ENCODE measurements at regions not wholly inside any gene's neighbourhood (a gene's known extent, or its start where the extent isn't known, plus 50 kb on each side); places are given as distances from the start of the nearest gene placed in this dataset.
"Not testable (repeated sequence)": the region's sequence is repeated elsewhere in the genome, so short reads cannot be mapped to it uniquely, and the experiment has no call there.

DNA sequence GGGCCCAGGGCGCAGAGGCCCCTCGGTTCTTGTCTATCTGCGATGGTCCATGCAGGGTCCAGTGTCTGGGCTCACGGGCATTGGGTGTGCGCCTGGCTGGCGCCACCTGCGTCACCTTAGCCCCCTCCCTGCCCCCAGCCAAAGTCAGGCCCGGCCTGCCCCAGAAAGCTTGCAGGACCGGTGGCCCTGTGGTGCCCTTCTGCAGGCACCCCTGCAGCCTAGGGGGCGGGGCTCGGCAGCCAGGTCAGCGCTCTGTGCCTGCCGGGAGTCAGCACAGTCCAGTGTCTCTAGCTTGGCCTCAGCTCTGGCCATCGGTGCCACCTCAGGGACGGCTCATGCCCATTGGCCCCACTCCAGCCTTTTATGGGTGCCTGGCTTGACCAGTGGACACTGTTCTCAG, 99.7 kb downstream of the TMEM121 start:
- DNase-seq (ENCODE audit: low read depth, low spot score); H3K27ac ChIP-seq: not testable (repeated sequence)

DNA sequence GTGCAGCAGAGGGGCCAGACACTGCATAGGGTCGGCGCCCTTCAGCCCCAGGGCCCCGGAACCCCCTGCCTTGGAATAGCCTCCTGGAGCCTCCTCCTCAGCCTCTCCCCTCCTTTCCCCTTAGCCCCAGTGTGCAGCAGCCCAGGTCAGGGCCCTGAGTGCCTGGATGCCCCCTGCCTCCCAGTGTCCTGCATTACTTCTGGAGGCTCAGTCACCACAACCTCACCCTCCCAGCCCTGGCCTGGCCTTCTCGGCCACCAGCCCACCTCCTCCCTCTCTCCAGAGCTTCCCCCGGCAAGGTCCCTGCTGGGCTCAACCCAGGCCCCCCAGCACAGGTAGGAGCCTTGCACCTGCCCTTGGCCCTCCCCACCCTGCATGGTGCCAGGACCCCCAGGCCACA, 100.3 kb downstream of the TMEM121 start:
- not testable (repeated sequence) for H3K27ac ChIP-seq; DNase-seq (ENCODE audit: low read depth, low spot score); H3K9ac ChIP-seq (ENCODE audit: insufficient read length); H3K36me3 ChIP-seq (ENCODE audit: insufficient read depth, low read length); H3K4me3 ChIP-seq; H3K9me3 ChIP-seq (ENCODE audit: low read depth, low read length)

More for the DNA sequence above, 99.7 kb downstream of the TMEM121 start:
- H3K9ac ChIP-seq (ENCODE audit: insufficient read length); H3K9me3 ChIP-seq (ENCODE audit: low read depth, low read length); H3K36me3 ChIP-seq (ENCODE audit: insufficient read depth, low read length); H3K4me3 ChIP-seq: not testable (repeated sequence)

DNA sequence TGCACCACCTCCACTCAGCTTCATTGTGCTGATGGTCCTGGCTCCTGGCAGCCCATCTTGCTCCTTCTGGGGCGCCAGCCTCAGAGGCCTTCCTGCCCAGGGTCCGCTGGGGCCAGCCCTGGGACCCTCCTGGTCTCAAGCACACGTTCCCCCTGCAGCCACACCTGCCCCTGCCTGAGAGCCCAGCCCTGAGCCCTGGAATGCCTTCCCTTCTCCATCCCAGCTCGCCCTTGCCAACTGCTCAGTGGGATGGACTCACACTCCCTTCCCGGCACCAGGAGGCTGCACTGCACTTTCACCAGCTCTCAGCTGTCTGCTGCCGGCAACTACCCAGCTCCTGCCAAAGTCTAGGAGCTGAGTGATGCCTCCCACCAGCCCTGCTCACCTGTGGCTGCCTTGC, 100.9 kb downstream of the TMEM121 start:
- H3K9ac ChIP-seq (ENCODE audit: insufficient read length); H3K4me3 ChIP-seq; DNase-seq (ENCODE audit: low read depth, low spot score); H3K36me3 ChIP-seq (ENCODE audit: insufficient read depth, low read length); H3K9me3 ChIP-seq (ENCODE audit: low read depth, low read length); H3K27ac ChIP-seq: not testable (repeated sequence)

DNA sequence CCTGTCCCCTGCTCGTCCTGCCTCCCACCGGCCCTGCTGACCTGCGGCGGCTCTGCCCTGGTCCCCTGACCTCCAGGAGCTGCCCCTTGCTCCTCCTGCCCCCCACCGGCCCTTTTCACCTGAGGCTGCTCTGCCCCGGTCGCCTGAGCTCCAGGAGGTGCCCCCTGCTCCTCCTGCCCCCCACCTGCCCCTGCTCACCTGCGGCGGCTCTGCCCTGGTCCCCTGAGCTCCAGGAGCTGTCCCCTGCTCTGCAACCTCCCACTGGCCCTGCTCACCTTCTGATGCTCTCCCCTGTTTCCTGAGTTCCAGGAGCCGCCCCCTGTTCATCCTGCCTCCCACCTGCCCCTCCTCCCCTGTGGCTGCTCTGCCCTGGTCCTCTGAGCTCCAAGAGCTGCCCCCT, 101.3 kb downstream of the TMEM121 start:
- DNase-seq (ENCODE audit: low read depth, low spot score): no peak
- H3K9ac ChIP-seq (ENCODE audit: insufficient read length): no peak overlapping the region
- H3K4me3 ChIP-seq: no peak overlapping the region
- TF ChIP-seq FOXP2 (optimal IDR thresholded peaks at IDR 0.05; ENCODE audit: control extremely low read depth, extremely low read length, insufficient read depth) (no peak), EZH2 (IDR thresholded peaks at IDR 0.05) (no peak), POLR2AphosphoS5 (IDR thresholded peaks at IDR 0.05; ENCODE audit: borderline replicate concordance, low read depth, low read length) (no peak)
- no peak overlapping the region for H3K27ac ChIP-seq
- H3K36me3 ChIP-seq (ENCODE audit: insufficient read depth, low read length): no peaks in the 10 kb centered on the region
- no peaks in the 10 kb centered on the region for H3K9me3 ChIP-seq (ENCODE audit: low read depth, low read length)

DNA sequence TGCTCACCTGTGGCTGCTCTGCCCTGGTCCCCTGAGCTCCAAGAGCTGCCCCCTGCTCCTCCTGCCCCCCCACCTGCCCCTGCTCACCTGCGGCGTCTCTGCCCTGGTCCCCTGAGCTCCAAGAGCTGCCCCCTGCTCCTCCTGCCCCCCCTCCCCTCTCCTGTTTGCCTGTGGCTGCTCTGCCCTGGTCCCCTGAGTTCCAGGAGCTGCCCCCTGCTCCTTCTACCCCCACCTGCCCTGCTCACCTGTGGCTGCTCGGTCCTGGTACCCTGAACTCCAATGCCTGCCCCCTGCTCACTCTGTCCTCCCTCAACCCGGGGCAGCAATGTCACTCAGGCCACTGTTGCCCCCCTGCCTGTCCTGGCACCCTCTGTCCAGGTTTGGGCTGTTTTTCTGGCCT, 101.7 kb downstream of the TMEM121 start:
- not testable (repeated sequence) for H3K9me3 ChIP-seq (ENCODE audit: low read depth, low read length); H3K9ac ChIP-seq (ENCODE audit: insufficient read length); H3K36me3 ChIP-seq (ENCODE audit: insufficient read depth, low read length); H3K27ac ChIP-seq; DNase-seq (ENCODE audit: low read depth, low spot score); H3K4me3 ChIP-seq

DNA sequence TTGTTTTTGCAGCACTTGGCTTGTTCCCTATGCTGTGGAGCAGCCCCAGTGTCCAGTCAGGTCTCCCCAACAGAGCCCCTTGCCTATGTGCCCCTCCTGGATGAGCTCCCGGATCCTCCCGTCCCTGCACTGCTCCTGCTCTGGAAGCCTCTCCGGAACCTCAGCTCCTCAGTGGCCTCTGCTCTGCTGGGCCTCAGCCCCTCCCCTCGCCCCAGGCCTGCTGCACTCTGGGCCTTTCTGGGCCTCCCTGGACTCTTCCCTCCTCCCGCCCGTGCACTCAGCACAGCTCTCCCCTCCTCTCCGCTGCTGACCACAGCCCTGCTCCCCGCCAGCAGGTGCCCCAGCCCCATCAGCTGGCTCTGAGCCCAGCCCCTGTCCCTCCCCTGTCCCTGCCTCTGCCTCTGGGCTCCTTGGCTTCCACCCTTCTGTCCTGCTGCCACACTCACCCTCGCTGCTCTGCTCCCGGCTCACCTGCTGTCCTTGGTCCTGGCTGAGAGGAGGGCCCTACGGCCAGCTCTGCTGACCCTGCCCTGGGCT, 102.2 kb downstream of the TMEM121 start:
- not testable (repeated sequence) for H3K27ac ChIP-seq; DNase-seq (ENCODE audit: low read depth, low spot score); H3K9me3 ChIP-seq (ENCODE audit: low read depth, low read length); H3K9ac ChIP-seq (ENCODE audit: insufficient read length); H3K36me3 ChIP-seq (ENCODE audit: insufficient read depth, low read length); H3K4me3 ChIP-seq

DNA sequence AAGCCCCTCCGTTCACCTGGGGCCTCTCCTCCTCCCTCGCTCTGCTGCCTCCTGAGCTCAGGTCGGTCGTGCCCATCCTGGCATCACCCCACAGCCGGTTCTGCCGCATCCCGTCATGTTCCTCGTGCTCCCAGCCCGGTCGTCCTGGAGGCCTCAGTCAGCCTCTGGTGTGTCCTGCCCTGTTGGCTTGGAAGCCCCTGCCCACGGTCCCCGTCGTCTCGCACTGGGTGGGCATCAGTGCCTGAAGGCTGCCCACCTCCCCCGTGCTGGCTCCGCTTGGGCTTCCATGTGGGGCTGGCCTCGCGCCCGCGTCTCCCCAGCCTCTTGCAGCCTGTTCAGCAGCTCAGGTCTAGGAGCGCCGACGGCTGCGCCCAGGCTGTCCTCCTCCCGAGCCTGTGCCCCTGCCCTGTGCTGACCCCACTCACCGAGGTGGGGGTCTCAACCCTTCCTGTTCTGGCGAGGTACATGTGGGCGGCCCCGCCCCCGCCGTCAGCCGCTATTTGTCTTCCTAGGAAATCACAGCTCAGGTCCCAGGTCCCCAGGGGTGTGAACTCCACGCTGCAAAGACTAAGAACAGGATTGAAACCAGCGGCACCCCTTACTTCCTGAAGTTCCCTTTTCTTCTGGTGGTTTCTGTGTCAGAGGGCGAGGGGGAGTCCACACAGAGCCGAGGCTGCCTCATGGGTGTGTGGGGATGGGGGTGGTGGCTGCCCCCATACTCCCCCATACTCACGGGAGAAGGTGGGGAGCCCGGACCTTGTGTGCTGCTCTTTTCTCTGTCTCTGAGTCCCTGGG, 102.9 kb downstream of the TMEM121 start:
- not testable (repeated sequence) for H3K36me3 ChIP-seq (ENCODE audit: insufficient read depth, low read length); DNase-seq (ENCODE audit: low read depth, low spot score); H3K9me3 ChIP-seq (ENCODE audit: low read depth, low read length); H3K4me3 ChIP-seq; H3K9ac ChIP-seq (ENCODE audit: insufficient read length); H3K27ac ChIP-seq

DNA sequence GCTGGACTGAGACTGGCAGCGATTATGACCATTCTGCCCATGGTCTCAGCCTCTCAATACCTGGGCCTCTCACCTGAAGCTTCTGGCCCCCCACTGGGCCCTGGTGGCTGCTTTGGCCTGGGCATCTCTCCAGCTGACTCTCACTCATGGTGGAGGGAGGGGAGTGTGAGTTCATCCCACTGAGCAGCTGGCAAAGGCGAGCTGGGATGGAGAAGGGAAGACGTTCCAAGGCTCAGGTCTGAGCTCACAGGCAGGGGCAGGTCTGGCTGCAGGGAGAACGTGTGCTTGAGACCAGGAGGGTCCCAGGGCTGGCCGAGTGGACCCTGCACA, 103.5 kb downstream of the TMEM121 start:
- H3K36me3 ChIP-seq (ENCODE audit: insufficient read depth, low read length): no peaks in the 10 kb centered on the region
- no peak for DNase-seq (ENCODE audit: low read depth, low spot score)
- H3K9me3 ChIP-seq (ENCODE audit: low read depth, low read length): no peaks in the 10 kb centered on the region
- no peak overlapping the region for H3K9ac ChIP-seq (ENCODE audit: insufficient read length)
- H3K4me3 ChIP-seq: no peak overlapping the region
- no peak overlapping the region for H3K27ac ChIP-seq
- TF ChIP-seq FOXP2 (optimal IDR thresholded peaks at IDR 0.05; ENCODE audit: control extremely low read depth, extremely low read length, insufficient read depth) (no peak), EZH2 (IDR thresholded peaks at IDR 0.05) (no peak), POLR2AphosphoS5 (IDR thresholded peaks at IDR 0.05; ENCODE audit: borderline replicate concordance, low read depth, low read length) (no peak)

DNA sequence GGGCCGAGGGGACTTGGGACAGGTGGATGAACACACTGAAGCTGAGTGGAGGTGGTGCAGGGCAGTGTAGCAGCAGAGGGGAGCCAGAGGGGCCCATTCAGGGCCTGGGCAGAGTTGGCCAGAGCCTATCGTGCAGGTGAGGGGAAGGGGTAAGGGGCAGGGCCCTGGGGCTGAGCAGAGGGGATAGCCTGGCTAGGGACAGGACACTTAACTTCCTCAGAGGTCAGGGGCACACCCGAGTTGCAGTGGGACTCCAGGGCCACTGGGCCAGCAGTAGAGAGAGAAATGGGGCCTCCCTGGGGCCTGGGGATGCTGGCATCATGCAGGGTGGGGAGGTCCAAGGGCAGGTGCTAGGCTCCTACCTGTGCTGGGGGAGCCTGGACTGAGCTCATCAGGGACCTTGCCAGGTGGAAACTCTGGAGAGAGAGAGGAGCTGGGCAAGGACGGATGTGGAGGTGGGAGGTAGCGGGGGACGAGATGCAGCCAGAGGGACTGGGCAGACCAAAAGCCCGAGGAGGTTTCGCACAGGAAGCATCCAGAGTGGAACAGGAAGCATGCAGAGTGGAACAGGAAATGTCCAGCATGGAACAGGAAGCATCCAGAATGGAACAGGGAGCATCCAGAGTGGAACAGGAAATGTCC, 104.0 kb downstream of the TMEM121 start:
- H3K36me3 ChIP-seq (ENCODE audit: insufficient read depth, low read length); H3K4me3 ChIP-seq; H3K27ac ChIP-seq; DNase-seq (ENCODE audit: low read depth, low spot score); H3K9me3 ChIP-seq (ENCODE audit: low read depth, low read length); H3K9ac ChIP-seq (ENCODE audit: insufficient read length): not testable (repeated sequence)

DNA sequence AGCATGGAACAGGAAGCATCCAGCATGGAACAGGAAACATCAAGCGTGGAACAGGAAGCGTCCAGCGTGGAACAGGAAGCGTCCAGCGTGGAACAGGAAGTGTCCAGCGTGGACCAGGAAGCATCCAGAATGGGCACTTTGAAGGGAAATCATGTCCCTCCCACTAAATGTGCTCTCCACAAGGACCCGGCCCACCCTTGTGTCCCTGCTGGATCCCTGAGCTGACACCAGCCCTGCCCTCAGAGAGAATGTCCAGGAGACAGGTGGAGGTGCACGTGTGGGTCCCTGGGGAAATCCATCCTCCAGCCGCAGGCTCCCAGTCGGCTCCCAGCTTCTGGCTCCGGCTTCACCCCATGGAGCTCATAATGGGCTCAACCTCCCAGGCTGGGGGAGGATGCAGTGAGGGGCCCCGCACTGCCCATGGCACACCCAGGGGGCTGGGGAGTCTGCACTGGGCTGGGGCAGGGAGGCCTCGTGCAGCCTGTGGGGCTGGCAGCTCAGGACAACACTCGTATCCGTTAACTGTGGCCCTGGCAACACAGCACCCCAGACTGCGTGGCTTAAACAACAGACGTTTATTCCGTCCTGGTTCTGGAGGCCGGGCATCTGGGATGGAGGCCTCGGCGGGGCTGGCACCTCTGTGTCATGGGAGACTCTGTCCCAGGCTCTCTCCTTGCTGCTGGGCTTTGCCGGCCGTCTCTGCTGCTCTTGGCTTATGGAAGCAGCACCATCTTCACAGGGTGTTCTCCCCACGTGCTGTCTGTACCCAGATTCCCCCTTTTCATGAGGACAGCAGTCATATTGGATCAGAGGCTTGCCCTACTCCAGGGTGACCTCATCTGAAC, 104.8 kb downstream of the TMEM121 start:
- H3K27ac ChIP-seq; H3K9me3 ChIP-seq (ENCODE audit: low read depth, low read length); H3K4me3 ChIP-seq; H3K36me3 ChIP-seq (ENCODE audit: insufficient read depth, low read length); DNase-seq (ENCODE audit: low read depth, low spot score); H3K9ac ChIP-seq (ENCODE audit: insufficient read length): not testable (repeated sequence)

All from SK-N-MC (cell line).